Body of pancreas (tissue), 4 donors: ENCODE measurements at regions not wholly inside any gene's neighbourhood (a gene's known extent, or its start where the extent isn't known, plus 50 kb on each side); places are given as distances from the start of the nearest gene placed in this dataset.
A peak's percentile ranks its signal among the peaks of the same experiment; 100 is the strongest.

ENCODE experiments used
- ATAC-seq: fragments of 150-250 bp; one replicate; pipeline ENCODE4 v1.9.1; 2016
- DNase-seq, 4 donors: peaks; one replicate each; pipeline ENCODE4 v3.0.0-alpha.2; 2019
- H3K27ac ChIP-seq, 4 donors: fragments of 200-600 bp; sonication (generic); 1 replicate in 3 of 4; 2 replicates in 1 of 4; pipeline versions ENCODE4 v1.5.1 to v1.6.1; 2016 to 2019; ENCODE audit warnings: mild to moderate bottlenecking in 1 of 4, mixed read lengths in 1 of 4, moderate library complexity in 1 of 4
- H3K27me3 ChIP-seq, 2 donors: fragments of 200-600 bp; sonication (generic); one replicate each; pipeline ENCODE4 v1.6.0; 2016; ENCODE audit warnings: mild to moderate bottlenecking in 1 of 2
- H3K36me3 ChIP-seq, 2 donors: fragments of 200-600 bp; sonication (generic); replicated peaks in 1 of 2; 2 replicates each; pipeline ENCODE4 v1.5.1; 2016; ENCODE audit warnings: low read depth in 2 of 2; ENCODE audit not compliant: insufficient read depth in 1 of 2
- H3K4me1 ChIP-seq: fragments of 200-600 bp; sonication (generic); one replicate; pipeline ENCODE4 v1.6.0; 2016
- H3K4me3 ChIP-seq, 2 donors: fragments of 200-600 bp; sonication (generic); 1 replicate in 1 of 2; 2 replicates in 1 of 2; pipeline ENCODE4 v1.5.1; 2016 to 2019
- H3K9me3 ChIP-seq, 3 donors: fragments of 200-600 bp; sonication (generic); 1 replicate in 2 of 3; 2 replicates in 1 of 3; pipeline ENCODE4 v1.5.1; 2016
- POLR2A ChIP-seq, 3 donors: fragments of 450-650 bp; IDR thresholded peaks; one replicate each; pipeline ENCODE4 v1.6.1; 2016; ENCODE audit warnings: antibody characterized with exemption in 3 of 3, mild to moderate bottlenecking in 2 of 3
- WGBS, 2 donors: methylation state at CpG; one replicate each; pipeline ENCODE4 v1.1.5; 2017; 5-methylcytosine and 5-hydroxymethylcytosine counted together
- intact Hi-C: fragments of 100-400 bp; cut with DNase I; formaldehyde crosslinking; loops from one replicate; pipeline ENCODE4 v1.15.1; 2023
- TF ChIP-seq, protein P1 (sequence below), 7 experiments: fragments of 450-650 bp in 4 of 7; fragments of 200-600 bp in 3 of 7; sonication (generic) in 3 of 7; IDR thresholded peaks; one replicate each; pipeline ENCODE4 v1.5.1; 2016 to 2019; ENCODE audit warnings: antibody characterized with exemption in 7 of 7

- no peak overlapping the region for H3K4me3 ChIP-seq
- intact Hi-C loops, result no loop called here
- no peak for ATAC-seq
- DNase-seq, result no peak
- no peaks in the 10 kb centered on the region for H3K27me3 ChIP-seq
- H3K9me3 ChIP-seq, result no peaks in the 10 kb centered on the region
- H3K36me3 ChIP-seq, result no peaks in the 10 kb centered on the region
- H3K4me1 ChIP-seq, result peaks cover 47% of the 10 kb centered on the region
- TF ChIP-seq POLR2A (IDR thresholded peaks at IDR 0.05), result no peak
- TF ChIP-seq, protein P1, sequence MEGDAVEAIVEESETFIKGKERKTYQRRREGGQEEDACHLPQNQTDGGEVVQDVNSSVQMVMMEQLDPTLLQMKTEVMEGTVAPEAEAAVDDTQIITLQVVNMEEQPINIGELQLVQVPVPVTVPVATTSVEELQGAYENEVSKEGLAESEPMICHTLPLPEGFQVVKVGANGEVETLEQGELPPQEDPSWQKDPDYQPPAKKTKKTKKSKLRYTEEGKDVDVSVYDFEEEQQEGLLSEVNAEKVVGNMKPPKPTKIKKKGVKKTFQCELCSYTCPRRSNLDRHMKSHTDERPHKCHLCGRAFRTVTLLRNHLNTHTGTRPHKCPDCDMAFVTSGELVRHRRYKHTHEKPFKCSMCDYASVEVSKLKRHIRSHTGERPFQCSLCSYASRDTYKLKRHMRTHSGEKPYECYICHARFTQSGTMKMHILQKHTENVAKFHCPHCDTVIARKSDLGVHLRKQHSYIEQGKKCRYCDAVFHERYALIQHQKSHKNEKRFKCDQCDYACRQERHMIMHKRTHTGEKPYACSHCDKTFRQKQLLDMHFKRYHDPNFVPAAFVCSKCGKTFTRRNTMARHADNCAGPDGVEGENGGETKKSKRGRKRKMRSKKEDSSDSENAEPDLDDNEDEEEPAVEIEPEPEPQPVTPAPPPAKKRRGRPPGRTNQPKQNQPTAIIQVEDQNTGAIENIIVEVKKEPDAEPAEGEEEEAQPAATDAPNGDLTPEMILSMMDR (IDR thresholded peaks at IDR 0.05), result no peak
- 47 to 53% methylated on average over 8 of the region's 8 CpGs for WGBS, 2 donors
- peak overlapping the region; percentile 99 to 100 (median 99) for H3K27ac ChIP-seq
Measured at GRCh38 chr10:75294031-75294437, 58.3 kb upstream of the COMTD1 start.

- ATAC-seq (no peak), DNase-seq (peak in 2 of 4 donors; percentile 35 to 40)
- no peak overlapping the region for H3K4me3 ChIP-seq
- H3K36me3 ChIP-seq, result no peaks in the 10 kb centered on the region
- no peaks in the 10 kb centered on the region for H3K9me3 ChIP-seq
- H3K27ac ChIP-seq, result peak overlapping the region in 3 of 4 donors; percentile 99
- TF ChIP-seq, protein P1 (IDR thresholded peaks at IDR 0.05), result no peak
- TF ChIP-seq POLR2A (IDR thresholded peaks at IDR 0.05), result no peak
- H3K27me3 ChIP-seq, result no peaks in the 10 kb centered on the region
- peaks cover 47% of the 10 kb centered on the region for H3K4me1 ChIP-seq
- WGBS, 2 donors, result 86 to 98% methylated on average over 3 of the region's 3 CpGs
- intact Hi-C loops, result no loop called here
Measured at GRCh38 chr10:75293446-75293820, 57.7 kb upstream of the COMTD1 start.

GRCh38 chr10:75292794-75293445 lies 57.2 kb upstream of the COMTD1 start:
- peak overlapping the region in 3 of 4 donors; percentile 99 for H3K27ac ChIP-seq
- DNase-seq (peak in 1 of 4 donors; percentile 22), ATAC-seq (no peak)
- peaks cover 47% of the 10 kb centered on the region for H3K4me1 ChIP-seq
- H3K4me3 ChIP-seq, result no peak overlapping the region
- no peaks in the 10 kb centered on the region for H3K9me3 ChIP-seq
- intact Hi-C loops, result no loop called here
- no peaks in the 10 kb centered on the region for H3K27me3 ChIP-seq
- no peaks in the 10 kb centered on the region for H3K36me3 ChIP-seq
- 92 to 96% methylated on average over 9 to 10 of the region's 10 CpGs for WGBS, 2 donors
- no peak for TF ChIP-seq POLR2A (IDR thresholded peaks at IDR 0.05)
- TF ChIP-seq, protein P1 (IDR thresholded peaks at IDR 0.05), result no peak

- H3K4me3 ChIP-seq, result no peak overlapping the region
- H3K9me3 ChIP-seq, result no peaks in the 10 kb centered on the region
- ATAC-seq (no peak), DNase-seq (no peak)
- TF ChIP-seq, protein P1 (IDR thresholded peaks at IDR 0.05), result no peak
- no peak for TF ChIP-seq POLR2A (IDR thresholded peaks at IDR 0.05)
- intact Hi-C loops, result no loop called here
- H3K27ac ChIP-seq, result no peak overlapping the region
- peaks cover 37% of the 10 kb centered on the region for H3K4me1 ChIP-seq
- no peaks in the 10 kb centered on the region for H3K27me3 ChIP-seq
- no peaks in the 10 kb centered on the region for H3K36me3 ChIP-seq
- 57 to 58% methylated on average over 1 of the region's 1 CpG for WGBS, 2 donors
Measured at GRCh38 chr10:75291805-75292204, 56.0 kb upstream of the COMTD1 start.

DNA sequence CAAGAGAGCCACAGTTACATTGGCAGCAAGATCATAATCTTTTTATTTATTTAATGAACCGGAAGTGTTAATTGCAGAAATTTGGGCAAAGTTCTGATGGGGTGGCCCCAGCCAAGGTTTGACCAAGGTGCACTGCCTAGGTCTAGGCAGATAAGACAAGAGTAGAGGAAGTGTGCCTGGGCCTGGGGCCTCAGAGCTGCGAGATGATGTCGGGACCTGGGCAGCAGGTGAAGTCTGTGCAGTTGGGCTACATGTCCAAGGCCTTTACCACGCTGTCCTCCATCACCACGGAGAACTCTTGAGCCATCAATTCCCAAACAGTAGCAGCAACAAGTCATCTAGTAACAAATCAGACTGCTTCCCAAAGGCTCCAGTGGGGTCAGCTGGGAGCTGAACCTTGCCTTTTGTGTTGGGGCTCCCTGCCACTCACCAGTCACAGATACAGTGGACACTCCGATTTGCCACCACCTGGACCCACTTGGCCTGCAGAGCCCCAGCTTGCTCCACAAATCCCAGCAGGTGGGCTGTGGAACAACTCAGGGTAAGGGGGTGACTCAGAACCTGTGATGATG lies 52.5 kb upstream of the COMTD1 start:
- no peak overlapping the region for H3K4me3 ChIP-seq
- DNase-seq (no peak), ATAC-seq (no peak)
- H3K4me1 ChIP-seq, result peaks cover 16% of the 10 kb centered on the region
- WGBS, 2 donors, result 89 to 90% methylated on average over 6 of the region's 6 CpGs
- TF ChIP-seq, protein P1 (IDR thresholded peaks at IDR 0.05), result no peak
- TF ChIP-seq POLR2A (IDR thresholded peaks at IDR 0.05), result no peak
- H3K27me3 ChIP-seq, result no peaks in the 10 kb centered on the region
- no peaks in the 10 kb centered on the region for H3K9me3 ChIP-seq
- intact Hi-C loops, result no loop called here
- no peak overlapping the region for H3K27ac ChIP-seq
- no peaks in the 10 kb centered on the region for H3K36me3 ChIP-seq
